ENCODE measurements at regions not wholly inside any gene's neighbourhood (a gene's known extent, or its start where the extent isn't known, plus 50 kb on each side); places are given as distances from the start of the nearest gene placed in this dataset.

DNA sequence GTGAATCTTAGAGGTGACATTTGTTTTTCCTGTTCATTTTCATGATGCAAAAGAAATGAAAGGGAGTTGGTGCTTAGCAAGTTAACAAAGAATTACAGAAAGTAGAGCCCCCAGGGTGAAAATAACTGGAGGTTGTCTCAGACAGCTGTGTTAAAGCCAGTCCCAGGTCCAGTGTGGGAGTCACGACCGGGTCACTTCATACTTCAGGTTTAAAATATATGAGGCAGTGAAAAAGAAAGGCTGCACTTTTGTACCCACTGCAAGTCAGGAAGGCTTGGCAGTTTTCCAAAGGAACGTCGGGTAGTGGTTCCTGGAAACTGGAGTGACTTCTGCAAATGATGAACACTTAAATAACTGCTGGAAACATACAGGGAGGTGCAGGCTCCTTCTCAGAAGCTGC, 91.5 kb upstream of the THBS2 start:
- Histone ChIP-seq H3K79me2 (replicated peaks; ENCODE audit: insufficient read depth) (no peaks in the 10 kb centered on the region), H3K4me3 (no peak overlapping the region), H4K20me1 (replicated peaks; ENCODE audit: insufficient read depth) (no peaks in the 10 kb centered on the region), H3K4me2 (no peak overlapping the region), H2AFZ (no peak overlapping the region), H3K27ac (ENCODE audit: low read depth) (no peak overlapping the region), H3F3A (replicated peaks; ENCODE audit: low read depth) (no peaks in the 10 kb centered on the region), H3K4me1 (ENCODE audit: insufficient read depth) (no peaks in the 10 kb centered on the region), H3K9me2 (ENCODE audit: insufficient read depth) (no peaks in the 10 kb centered on the region), H3K27me3 (ENCODE audit: insufficient read depth) (no peaks in the 10 kb centered on the region), H3K36me3 (ENCODE audit: insufficient read depth) (no peaks in the 10 kb centered on the region)
- H3K9me3 Mint-ChIP-seq, result peaks cover 4% of the 10 kb centered on the region; the same call in 1 of the 3 replicates
- H3K4me3 Mint-ChIP-seq, result no peak overlapping the region
- no peak overlapping the region for H3K27ac Mint-ChIP-seq
- H3K4me1 Mint-ChIP-seq, result no peaks in the 10 kb centered on the region
- H3K36me3 Mint-ChIP-seq (ENCODE audit: low read depth), result no peaks in the 10 kb centered on the region
- no peak for DNase-seq (ENCODE audit: low spot score)
- TF ChIP-seq POLR2AphosphoS5 (IDR thresholded peaks at IDR 0.05; ENCODE audit: low read depth), result no peak
- TF ChIP-seq, protein P1, sequence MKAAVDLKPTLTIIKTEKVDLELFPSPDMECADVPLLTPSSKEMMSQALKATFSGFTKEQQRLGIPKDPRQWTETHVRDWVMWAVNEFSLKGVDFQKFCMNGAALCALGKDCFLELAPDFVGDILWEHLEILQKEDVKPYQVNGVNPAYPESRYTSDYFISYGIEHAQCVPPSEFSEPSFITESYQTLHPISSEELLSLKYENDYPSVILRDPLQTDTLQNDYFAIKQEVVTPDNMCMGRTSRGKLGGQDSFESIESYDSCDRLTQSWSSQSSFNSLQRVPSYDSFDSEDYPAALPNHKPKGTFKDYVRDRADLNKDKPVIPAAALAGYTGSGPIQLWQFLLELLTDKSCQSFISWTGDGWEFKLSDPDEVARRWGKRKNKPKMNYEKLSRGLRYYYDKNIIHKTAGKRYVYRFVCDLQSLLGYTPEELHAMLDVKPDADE (IDR thresholded peaks at IDR 0.05), result no peak
- no peak for TF ChIP-seq NANOG (IDR thresholded peaks at IDR 0.05; ENCODE audit: borderline replicate concordance)
- TF ChIP-seq STAT1 (IDR thresholded peaks at IDR 0.05; ENCODE audit: unreplicated experiment), result no peak
- no peak for TF ChIP-seq CREB1 (CRISPR knock-in tag; IDR thresholded peaks at IDR 0.05; ENCODE audit: low read depth)
- TF ChIP-seq, protein P2, sequence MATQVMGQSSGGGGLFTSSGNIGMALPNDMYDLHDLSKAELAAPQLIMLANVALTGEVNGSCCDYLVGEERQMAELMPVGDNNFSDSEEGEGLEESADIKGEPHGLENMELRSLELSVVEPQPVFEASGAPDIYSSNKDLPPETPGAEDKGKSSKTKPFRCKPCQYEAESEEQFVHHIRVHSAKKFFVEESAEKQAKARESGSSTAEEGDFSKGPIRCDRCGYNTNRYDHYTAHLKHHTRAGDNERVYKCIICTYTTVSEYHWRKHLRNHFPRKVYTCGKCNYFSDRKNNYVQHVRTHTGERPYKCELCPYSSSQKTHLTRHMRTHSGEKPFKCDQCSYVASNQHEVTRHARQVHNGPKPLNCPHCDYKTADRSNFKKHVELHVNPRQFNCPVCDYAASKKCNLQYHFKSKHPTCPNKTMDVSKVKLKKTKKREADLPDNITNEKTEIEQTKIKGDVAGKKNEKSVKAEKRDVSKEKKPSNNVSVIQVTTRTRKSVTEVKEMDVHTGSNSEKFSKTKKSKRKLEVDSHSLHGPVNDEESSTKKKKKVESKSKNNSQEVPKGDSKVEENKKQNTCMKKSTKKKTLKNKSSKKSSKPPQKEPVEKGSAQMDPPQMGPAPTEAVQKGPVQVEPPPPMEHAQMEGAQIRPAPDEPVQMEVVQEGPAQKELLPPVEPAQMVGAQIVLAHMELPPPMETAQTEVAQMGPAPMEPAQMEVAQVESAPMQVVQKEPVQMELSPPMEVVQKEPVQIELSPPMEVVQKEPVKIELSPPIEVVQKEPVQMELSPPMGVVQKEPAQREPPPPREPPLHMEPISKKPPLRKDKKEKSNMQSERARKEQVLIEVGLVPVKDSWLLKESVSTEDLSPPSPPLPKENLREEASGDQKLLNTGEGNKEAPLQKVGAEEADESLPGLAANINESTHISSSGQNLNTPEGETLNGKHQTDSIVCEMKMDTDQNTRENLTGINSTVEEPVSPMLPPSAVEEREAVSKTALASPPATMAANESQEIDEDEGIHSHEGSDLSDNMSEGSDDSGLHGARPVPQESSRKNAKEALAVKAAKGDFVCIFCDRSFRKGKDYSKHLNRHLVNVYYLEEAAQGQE (IDR thresholded peaks at IDR 0.05; ENCODE audit: unreplicated experiment), result no peak
- TF ChIP-seq ZNF114 (CRISPR knock-in tag; IDR thresholded peaks at IDR 0.05), result no peak
- TF ChIP-seq, protein P3, sequence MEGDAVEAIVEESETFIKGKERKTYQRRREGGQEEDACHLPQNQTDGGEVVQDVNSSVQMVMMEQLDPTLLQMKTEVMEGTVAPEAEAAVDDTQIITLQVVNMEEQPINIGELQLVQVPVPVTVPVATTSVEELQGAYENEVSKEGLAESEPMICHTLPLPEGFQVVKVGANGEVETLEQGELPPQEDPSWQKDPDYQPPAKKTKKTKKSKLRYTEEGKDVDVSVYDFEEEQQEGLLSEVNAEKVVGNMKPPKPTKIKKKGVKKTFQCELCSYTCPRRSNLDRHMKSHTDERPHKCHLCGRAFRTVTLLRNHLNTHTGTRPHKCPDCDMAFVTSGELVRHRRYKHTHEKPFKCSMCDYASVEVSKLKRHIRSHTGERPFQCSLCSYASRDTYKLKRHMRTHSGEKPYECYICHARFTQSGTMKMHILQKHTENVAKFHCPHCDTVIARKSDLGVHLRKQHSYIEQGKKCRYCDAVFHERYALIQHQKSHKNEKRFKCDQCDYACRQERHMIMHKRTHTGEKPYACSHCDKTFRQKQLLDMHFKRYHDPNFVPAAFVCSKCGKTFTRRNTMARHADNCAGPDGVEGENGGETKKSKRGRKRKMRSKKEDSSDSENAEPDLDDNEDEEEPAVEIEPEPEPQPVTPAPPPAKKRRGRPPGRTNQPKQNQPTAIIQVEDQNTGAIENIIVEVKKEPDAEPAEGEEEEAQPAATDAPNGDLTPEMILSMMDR (conservative IDR thresholded peaks at IDR 0.05; ENCODE audit: low read depth in 2 of 2), result no peak
- TF ChIP-seq ZNF331 (CRISPR knock-in tag; IDR thresholded peaks at IDR 0.05; ENCODE audit: low read depth), result no peak
- no peak for TF ChIP-seq EZH2phosphoT487 (IDR thresholded peaks at IDR 0.05; ENCODE audit: unreplicated experiment)
- TF ChIP-seq JUNB (IDR thresholded peaks at IDR 0.05; ENCODE audit: unreplicated experiment), result no peak
- TF ChIP-seq, protein P4, sequence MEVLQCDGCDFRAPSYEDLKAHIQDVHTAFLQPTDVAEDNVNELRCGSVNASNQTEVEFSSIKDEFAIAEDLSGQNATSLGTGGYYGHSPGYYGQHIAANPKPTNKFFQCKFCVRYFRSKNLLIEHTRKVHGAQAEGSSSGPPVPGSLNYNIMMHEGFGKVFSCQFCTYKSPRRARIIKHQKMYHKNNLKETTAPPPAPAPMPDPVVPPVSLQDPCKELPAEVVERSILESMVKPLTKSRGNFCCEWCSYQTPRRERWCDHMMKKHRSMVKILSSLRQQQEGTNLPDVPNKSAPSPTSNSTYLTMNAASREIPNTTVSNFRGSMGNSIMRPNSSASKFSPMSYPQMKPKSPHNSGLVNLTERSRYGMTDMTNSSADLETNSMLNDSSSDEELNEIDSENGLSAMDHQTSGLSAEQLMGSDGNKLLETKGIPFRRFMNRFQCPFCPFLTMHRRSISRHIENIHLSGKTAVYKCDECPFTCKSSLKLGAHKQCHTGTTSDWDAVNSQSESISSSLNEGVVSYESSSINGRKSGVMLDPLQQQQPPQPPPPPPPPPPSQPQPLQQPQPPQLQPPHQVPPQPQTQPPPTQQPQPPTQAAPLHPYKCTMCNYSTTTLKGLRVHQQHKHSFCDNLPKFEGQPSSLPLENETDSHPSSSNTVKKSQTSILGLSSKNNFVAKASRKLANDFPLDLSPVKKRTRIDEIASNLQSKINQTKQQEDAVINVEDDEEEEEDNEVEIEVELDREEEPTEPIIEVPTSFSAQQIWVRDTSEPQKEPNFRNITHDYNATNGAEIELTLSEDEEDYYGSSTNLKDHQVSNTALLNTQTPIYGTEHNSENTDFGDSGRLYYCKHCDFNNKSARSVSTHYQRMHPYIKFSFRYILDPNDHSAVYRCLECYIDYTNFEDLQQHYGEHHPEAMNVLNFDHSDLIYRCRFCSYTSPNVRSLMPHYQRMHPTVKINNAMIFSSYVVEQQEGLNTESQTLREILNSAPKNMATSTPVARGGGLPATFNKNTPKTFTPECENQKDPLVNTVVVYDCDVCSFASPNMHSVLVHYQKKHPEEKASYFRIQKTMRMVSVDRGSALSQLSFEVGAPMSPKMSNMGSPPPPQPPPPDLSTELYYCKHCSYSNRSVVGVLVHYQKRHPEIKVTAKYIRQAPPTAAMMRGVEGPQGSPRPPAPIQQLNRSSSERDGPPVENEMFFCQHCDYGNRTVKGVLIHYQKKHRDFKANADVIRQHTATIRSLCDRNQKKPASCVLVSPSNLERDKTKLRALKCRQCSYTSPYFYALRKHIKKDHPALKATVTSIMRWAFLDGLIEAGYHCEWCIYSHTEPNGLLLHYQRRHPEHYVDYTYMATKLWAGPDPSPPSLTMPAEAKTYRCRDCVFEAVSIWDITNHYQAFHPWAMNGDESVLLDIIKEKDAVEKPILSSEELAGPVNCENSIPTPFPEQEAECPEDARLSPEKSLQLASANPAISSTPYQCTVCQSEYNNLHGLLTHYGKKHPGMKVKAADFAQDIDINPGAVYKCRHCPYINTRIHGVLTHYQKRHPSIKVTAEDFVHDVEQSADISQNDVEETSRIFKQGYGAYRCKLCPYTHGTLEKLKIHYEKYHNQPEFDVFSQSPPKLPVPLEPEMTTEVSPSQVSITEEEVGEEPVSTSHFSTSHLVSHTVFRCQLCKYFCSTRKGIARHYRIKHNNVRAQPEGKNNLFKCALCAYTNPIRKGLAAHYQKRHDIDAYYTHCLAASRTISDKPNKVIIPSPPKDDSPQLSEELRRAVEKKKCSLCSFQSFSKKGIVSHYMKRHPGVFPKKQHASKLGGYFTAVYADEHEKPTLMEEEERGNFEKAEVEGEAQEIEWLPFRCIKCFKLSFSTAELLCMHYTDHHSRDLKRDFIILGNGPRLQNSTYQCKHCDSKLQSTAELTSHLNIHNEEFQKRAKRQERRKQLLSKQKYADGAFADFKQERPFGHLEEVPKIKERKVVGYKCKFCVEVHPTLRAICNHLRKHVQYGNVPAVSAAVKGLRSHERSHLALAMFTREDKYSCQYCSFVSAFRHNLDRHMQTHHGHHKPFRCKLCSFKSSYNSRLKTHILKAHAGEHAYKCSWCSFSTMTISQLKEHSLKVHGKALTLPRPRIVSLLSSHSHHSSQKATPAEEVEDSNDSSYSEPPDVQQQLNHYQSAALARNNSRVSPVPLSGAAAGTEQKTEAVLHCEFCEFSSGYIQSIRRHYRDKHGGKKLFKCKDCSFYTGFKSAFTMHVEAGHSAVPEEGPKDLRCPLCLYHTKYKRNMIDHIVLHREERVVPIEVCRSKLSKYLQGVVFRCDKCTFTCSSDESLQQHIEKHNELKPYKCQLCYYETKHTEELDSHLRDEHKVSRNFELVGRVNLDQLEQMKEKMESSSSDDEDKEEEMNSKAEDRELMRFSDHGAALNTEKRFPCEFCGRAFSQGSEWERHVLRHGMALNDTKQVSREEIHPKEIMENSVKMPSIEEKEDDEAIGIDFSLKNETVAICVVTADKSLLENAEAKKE (CRISPR knock-in tag; IDR thresholded peaks at IDR 0.05), result no peak
- TF ChIP-seq EZH2 (IDR thresholded peaks at IDR 0.05; ENCODE audit: low read depth, unreplicated experiment), result no peak
- ATAC-seq, result no peak
- H3K27me3 Mint-ChIP-seq (ENCODE audit: insufficient read depth, low read depth, poor library complexity), result no peaks in the 10 kb centered on the region

All from GM23338 (cell line).